ENCODE measurements at regions not wholly inside any gene's neighbourhood (a gene's known extent, or its start where the extent isn't known, plus 50 kb on each side); places are given as distances from the start of the nearest gene placed in this dataset.
"Not testable (repeated sequence)": the region's sequence is repeated elsewhere in the genome, so short reads cannot be mapped to it uniquely, and the experiment has no call there.

- not testable (repeated sequence) for TF ChIP-seq POLR2A (IDR thresholded peaks at IDR 0.05; ENCODE audit: low read length); CTCF (IDR thresholded peaks at IDR 0.05); TP53 (CRISPR knock-in tag; IDR thresholded peaks at IDR 0.05); CHD2 (IDR thresholded peaks at IDR 0.05; ENCODE audit: low read length, partially characterized antibody); ESRRA (IDR thresholded peaks at IDR 0.05; ENCODE audit: borderline replicate concordance, low read length); PHF8 (IDR thresholded peaks at IDR 0.05; ENCODE audit: borderline replicate concordance, low read depth); USF2 (IDR thresholded peaks at IDR 0.05)
Measured at GRCh38 chr12:84382486-84382885, 530.1 kb downstream of the SLC6A15 start.

Data from A549 (cell line).